ENCODE measurements at regions not wholly inside any gene's neighbourhood (a gene's known extent, or its start where the extent isn't known, plus 50 kb on each side); places are given as distances from the start of the nearest gene placed in this dataset.

DNA sequence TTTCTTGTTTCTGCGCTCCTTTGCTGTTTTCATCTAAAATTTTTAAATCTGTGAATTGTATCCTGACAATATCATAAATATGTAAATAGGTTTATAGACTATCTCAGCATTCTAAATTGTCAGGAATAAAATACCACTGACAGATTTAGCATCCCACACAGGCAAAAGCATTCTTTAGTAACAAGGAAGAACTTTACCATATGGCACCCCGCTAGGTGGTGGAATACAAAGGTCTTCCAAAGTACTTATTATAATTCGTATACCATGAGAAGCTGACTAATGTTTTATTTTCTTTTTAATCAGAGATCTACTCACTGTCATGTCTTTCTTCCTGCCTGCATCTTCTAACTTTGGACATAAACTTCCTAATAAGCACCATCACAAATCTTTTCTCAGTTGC, 328.8 kb upstream of the NOVA1 start:
- H3K36me3 ChIP-seq (ENCODE audit: control insufficient read depth, insufficient read depth, low read length), result no peaks in the 10 kb centered on the region
- TF ChIP-seq, protein P1, sequence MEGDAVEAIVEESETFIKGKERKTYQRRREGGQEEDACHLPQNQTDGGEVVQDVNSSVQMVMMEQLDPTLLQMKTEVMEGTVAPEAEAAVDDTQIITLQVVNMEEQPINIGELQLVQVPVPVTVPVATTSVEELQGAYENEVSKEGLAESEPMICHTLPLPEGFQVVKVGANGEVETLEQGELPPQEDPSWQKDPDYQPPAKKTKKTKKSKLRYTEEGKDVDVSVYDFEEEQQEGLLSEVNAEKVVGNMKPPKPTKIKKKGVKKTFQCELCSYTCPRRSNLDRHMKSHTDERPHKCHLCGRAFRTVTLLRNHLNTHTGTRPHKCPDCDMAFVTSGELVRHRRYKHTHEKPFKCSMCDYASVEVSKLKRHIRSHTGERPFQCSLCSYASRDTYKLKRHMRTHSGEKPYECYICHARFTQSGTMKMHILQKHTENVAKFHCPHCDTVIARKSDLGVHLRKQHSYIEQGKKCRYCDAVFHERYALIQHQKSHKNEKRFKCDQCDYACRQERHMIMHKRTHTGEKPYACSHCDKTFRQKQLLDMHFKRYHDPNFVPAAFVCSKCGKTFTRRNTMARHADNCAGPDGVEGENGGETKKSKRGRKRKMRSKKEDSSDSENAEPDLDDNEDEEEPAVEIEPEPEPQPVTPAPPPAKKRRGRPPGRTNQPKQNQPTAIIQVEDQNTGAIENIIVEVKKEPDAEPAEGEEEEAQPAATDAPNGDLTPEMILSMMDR (IDR thresholded peaks at IDR 0.05; ENCODE audit: insufficient read depth, low read length, poor library complexity, severe bottlenecking), result no peak
- no peak overlapping the region for H3K4me3 ChIP-seq (ENCODE audit: low read depth, low read length)
- no peaks in the 10 kb centered on the region for H3K27me3 ChIP-seq (ENCODE audit: control insufficient read depth, insufficient read depth, low read length)
- no peak for DNase-seq (ENCODE audit: low read depth)

DNA sequence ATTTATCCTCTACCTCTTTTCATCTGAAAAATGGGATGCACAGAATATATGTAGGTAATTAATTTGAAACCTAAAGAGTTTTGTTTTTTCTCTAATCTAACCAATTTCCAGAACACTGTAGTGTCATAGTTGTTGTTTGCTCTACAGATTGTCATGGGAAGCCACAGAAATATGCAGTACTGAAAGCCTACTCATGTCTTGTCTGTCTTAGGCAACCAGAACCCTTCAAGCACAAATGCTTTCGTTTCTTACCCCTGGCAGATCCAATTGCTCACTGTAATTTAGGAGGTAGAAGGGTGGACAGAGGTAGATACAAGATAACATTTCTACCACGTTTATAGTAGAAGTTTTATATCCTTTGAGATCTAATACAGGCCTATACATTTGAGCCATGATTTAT, 330.2 kb upstream of the NOVA1 start:
- TF ChIP-seq, protein P1 (IDR thresholded peaks at IDR 0.05; ENCODE audit: insufficient read depth, low read length, poor library complexity, severe bottlenecking), result no peak
- H3K36me3 ChIP-seq (ENCODE audit: control insufficient read depth, insufficient read depth, low read length), result no peaks in the 10 kb centered on the region
- H3K27me3 ChIP-seq (ENCODE audit: control insufficient read depth, insufficient read depth, low read length), result no peaks in the 10 kb centered on the region
- DNase-seq (ENCODE audit: low read depth), result no peak
- H3K4me3 ChIP-seq (ENCODE audit: low read depth, low read length), result no peak overlapping the region

DNA sequence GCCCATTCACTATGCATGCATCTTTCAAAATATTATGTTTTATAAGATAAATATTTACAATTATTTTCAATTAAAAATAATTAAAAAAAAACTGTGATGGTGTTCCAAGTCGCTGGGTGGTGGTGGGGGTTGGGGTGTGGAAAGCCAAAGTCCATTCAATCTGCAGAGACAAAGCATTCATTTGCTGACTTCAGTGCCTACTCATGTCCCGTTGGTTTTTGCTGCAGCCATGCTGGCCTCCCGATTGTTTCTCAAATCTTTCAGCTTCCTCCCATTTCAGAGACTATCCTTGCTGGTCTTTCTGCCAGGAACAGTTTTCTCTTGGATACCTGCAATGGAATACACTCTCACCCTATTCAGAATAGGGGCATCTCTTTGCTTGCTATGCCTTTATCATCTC, 331.5 kb upstream of the NOVA1 start:
- Histone ChIP-seq H3K36me3 (ENCODE audit: control insufficient read depth, insufficient read depth, low read length) (no peaks in the 10 kb centered on the region), H3K27me3 (ENCODE audit: control insufficient read depth, insufficient read depth, low read length) (no peaks in the 10 kb centered on the region), H3K4me3 (ENCODE audit: low read depth, low read length) (no peak overlapping the region)
- DNase-seq (ENCODE audit: low read depth), result no peak
- TF ChIP-seq, protein P1 (IDR thresholded peaks at IDR 0.05; ENCODE audit: insufficient read depth, low read length, poor library complexity, severe bottlenecking), result no peak

DNA sequence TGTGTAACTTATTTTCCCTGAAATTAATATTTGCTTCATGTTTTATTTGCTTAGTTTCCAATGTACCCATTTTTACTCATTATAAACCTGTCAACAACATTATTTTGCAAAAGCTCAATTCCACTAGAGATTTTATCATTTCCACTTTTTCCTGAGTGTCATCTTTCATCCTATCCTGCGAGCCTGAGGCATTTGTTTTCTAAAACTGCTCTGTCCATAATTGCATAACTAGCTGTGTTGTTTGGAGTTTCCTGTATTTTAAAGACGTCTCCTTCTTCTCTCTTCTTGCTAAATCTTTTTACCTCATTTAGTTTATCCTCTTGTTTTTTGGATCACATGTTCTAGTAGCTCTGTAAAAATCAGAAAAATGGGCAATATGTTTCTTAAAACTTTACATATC, 332.7 kb upstream of the NOVA1 start:
- Histone ChIP-seq H3K36me3 (ENCODE audit: control insufficient read depth, insufficient read depth, low read length) (no peaks in the 10 kb centered on the region), H3K4me3 (ENCODE audit: low read depth, low read length) (no peak overlapping the region), H3K27me3 (ENCODE audit: control insufficient read depth, insufficient read depth, low read length) (no peaks in the 10 kb centered on the region)
- no peak for DNase-seq (ENCODE audit: low read depth)
- TF ChIP-seq, protein P1 (IDR thresholded peaks at IDR 0.05; ENCODE audit: insufficient read depth, low read length, poor library complexity, severe bottlenecking), result no peak

- H3K4me3 ChIP-seq (ENCODE audit: low read depth, low read length), result no peak overlapping the region
- H3K27me3 ChIP-seq (ENCODE audit: control insufficient read depth, insufficient read depth, low read length), result no peaks in the 10 kb centered on the region
- TF ChIP-seq, protein P1 (IDR thresholded peaks at IDR 0.05; ENCODE audit: insufficient read depth, low read length, poor library complexity, severe bottlenecking), result no peak
- H3K36me3 ChIP-seq (ENCODE audit: control insufficient read depth, insufficient read depth, low read length), result no peaks in the 10 kb centered on the region
- no peak for DNase-seq (ENCODE audit: low read depth)
Measured at GRCh38 chr14:26932606-26933005, 334.8 kb upstream of the NOVA1 start.

DNA sequence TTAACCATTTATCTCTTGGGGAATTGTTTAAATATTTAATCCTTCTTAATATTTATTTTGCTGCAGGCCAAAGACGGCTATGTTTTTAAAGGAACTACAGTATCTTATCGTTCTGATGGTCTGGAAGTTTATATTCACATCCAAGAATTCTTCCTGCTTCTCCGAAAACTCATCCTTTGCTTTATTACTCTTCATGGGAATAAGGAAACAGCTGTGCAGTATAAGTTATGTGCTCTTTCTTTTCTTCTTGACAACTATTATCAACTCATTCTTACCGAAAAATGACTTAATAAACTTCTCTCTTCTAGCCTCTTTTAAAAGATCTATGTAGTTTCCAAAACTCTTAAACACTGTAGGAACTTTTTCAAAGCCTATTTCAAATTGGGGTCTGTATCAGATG, 335.6 kb upstream of the NOVA1 start:
- TF ChIP-seq, protein P1 (IDR thresholded peaks at IDR 0.05; ENCODE audit: insufficient read depth, low read length, poor library complexity, severe bottlenecking), result no peak
- DNase-seq (ENCODE audit: low read depth), result no peak
- no peaks in the 10 kb centered on the region for H3K27me3 ChIP-seq (ENCODE audit: control insufficient read depth, insufficient read depth, low read length)
- H3K4me3 ChIP-seq (ENCODE audit: low read depth, low read length), result no peak overlapping the region
- no peaks in the 10 kb centered on the region for H3K36me3 ChIP-seq (ENCODE audit: control insufficient read depth, insufficient read depth, low read length)

Data from kidney epithelial cell (primary cell).